Esophagus (tissue), 2 donors: ENCODE measurements at regions not wholly inside any gene's neighbourhood (a gene's known extent, or its start where the extent isn't known, plus 50 kb on each side); places are given as distances from the start of the nearest gene placed in this dataset.

Source experiments
- H3K27ac ChIP-seq, 2 donors: one replicate each; pipeline ENCODE4 v1.5.1; 2013; ENCODE audit warnings: low read depth in 2 of 2, mild to moderate bottlenecking in 2 of 2, inconsistent platforms in 1 of 2, low read length in 1 of 2, moderate library complexity in 1 of 2
- H3K27me3 ChIP-seq, 2 donors: one replicate each; pipeline ENCODE4 v1.6.1; 2013; ENCODE audit warnings: low read length in 2 of 2, control low read depth in 1 of 2, mild to moderate bottlenecking in 1 of 2; ENCODE audit not compliant: insufficient read depth in 2 of 2, control insufficient read depth in 1 of 2
- H3K36me3 ChIP-seq, 2 donors: one replicate each; pipeline ENCODE4 v1.6.1; 2013; ENCODE audit warnings: low read length in 1 of 2; ENCODE audit not compliant: control insufficient read depth in 2 of 2, insufficient read depth in 2 of 2
- H3K4me1 ChIP-seq, 2 donors: one replicate each; pipeline ENCODE4 v1.6.1; 2013; ENCODE audit warnings: low read length in 1 of 2; ENCODE audit not compliant: control insufficient read depth in 2 of 2, insufficient read depth in 2 of 2
- H3K4me3 ChIP-seq, 2 donors: one replicate each; pipeline ENCODE4 v1.5.1; 2013; ENCODE audit warnings: low read length in 2 of 2, mild to moderate bottlenecking in 2 of 2, low read depth in 1 of 2, moderate library complexity in 1 of 2
- H3K9me3 ChIP-seq, 2 donors: one replicate each; pipeline ENCODE4 v1.6.1; 2013; ENCODE audit warnings: mild to moderate bottlenecking in 2 of 2, low read depth in 1 of 2, low read length in 1 of 2, moderate library complexity in 1 of 2; ENCODE audit not compliant: control insufficient read depth in 2 of 2, insufficient read depth in 1 of 2
- WGBS, 2 donors: extraction: QIAGEN DNeasy Blood & Tissue Kit; methylation state at CpG; one replicate each; pipeline ENCODE4 v1.1.7; 2013; 5-methylcytosine and 5-hydroxymethylcytosine counted together
- donor health status: healthy with polysubstance abuse.
- donor health status: Bipolar disorder and iron deficiency.

GRCh38 chr14:101132051-101132571 lies 228.6 kb upstream of the RTL1 start:
- Histone ChIP-seq H3K27ac (no peak overlapping the region), H3K9me3 (no peaks in the 10 kb centered on the region), H3K4me1 (no peaks in the 10 kb centered on the region), H3K4me3 (no peak overlapping the region), H3K36me3 (no peaks in the 10 kb centered on the region), H3K27me3 (no peaks in the 10 kb centered on the region)
- WGBS, 2 donors: 69 to 70% methylated on average over 10 of the region's 10 CpGs

- Histone ChIP-seq H3K9me3 (no peaks in the 10 kb centered on the region), H3K4me1 (no peaks in the 10 kb centered on the region), H3K27me3 (no peaks in the 10 kb centered on the region), H3K4me3 (no peak overlapping the region), H3K27ac (no peak overlapping the region), H3K36me3 (no peaks in the 10 kb centered on the region)
- 72 to 77% methylated on average over 7 of the region's 7 CpGs for WGBS, 2 donors
These were observed 229.1 kb upstream of the RTL1 start for GRCh38 chr14:101132588-101132987.

GRCh38 chr14:101133068-101133467 lies 229.5 kb upstream of the RTL1 start:
- no peaks in the 10 kb centered on the region for H3K9me3 ChIP-seq

GRCh38 chr14:101134161-101134631 lies 230.7 kb upstream of the RTL1 start:
- no peaks in the 10 kb centered on the region for H3K9me3 ChIP-seq
- WGBS, 2 donors: 70 to 71% methylated on average over 12 of the region's 12 CpGs

More at GRCh38 chr14:101133068-101133467, 229.5 kb upstream of the RTL1 start:
- Histone ChIP-seq H3K36me3 (no peaks in the 10 kb centered on the region), H3K4me1 (no peaks in the 10 kb centered on the region), H3K27ac (no peak overlapping the region), H3K27me3 (no peaks in the 10 kb centered on the region), H3K4me3 (no peak overlapping the region)
- 86 to 90% methylated on average over 8 of the region's 8 CpGs for WGBS, 2 donors

GRCh38 chr14:101134851-101135433 lies 231.4 kb upstream of the RTL1 start:
- Histone ChIP-seq H3K9me3 (no peaks in the 10 kb centered on the region), H3K27me3 (no peaks in the 10 kb centered on the region), H3K36me3 (no peaks in the 10 kb centered on the region), H3K4me1 (no peaks in the 10 kb centered on the region), H3K4me3 (no peak overlapping the region), H3K27ac (no peak overlapping the region)
- WGBS, 2 donors: 64% methylated on average over 13 of the region's 13 CpGs

More at GRCh38 chr14:101134161-101134631, 230.7 kb upstream of the RTL1 start:
- H3K27ac ChIP-seq: no peak overlapping the region
- H3K4me3 ChIP-seq: no peak overlapping the region
- no peaks in the 10 kb centered on the region for H3K36me3 ChIP-seq
- H3K27me3 ChIP-seq: no peaks in the 10 kb centered on the region
- H3K4me1 ChIP-seq: no peaks in the 10 kb centered on the region

- H3K27me3 ChIP-seq: no peaks in the 10 kb centered on the region
- H3K9me3 ChIP-seq: no peaks in the 10 kb centered on the region
- no peak overlapping the region for H3K4me3 ChIP-seq
- WGBS, 2 donors: 68 to 75% methylated on average over 10 of the region's 10 CpGs
- H3K4me1 ChIP-seq: no peaks in the 10 kb centered on the region
- no peaks in the 10 kb centered on the region for H3K36me3 ChIP-seq
- H3K27ac ChIP-seq: no peak overlapping the region
These were observed 232.5 kb upstream of the RTL1 start for GRCh38 chr14:101135796-101136742.

- no peaks in the 10 kb centered on the region for H3K9me3 ChIP-seq
- no peaks in the 10 kb centered on the region for H3K36me3 ChIP-seq
- no peaks in the 10 kb centered on the region for H3K27me3 ChIP-seq
- WGBS, 2 donors: 87 to 90% methylated on average over 7 of the region's 7 CpGs
- no peak overlapping the region for H3K27ac ChIP-seq
- H3K4me1 ChIP-seq: no peaks in the 10 kb centered on the region
- no peak overlapping the region for H3K4me3 ChIP-seq
These were observed 233.7 kb upstream of the RTL1 start for GRCh38 chr14:101137234-101137633.

GRCh38 chr14:101147848-101148247 lies 244.3 kb upstream of the RTL1 start:
- WGBS, 2 donors: 71 to 75% methylated on average over 2 of the region's 2 CpGs

GRCh38 chr14:101150039-101150610 lies 246.6 kb upstream of the RTL1 start:
- Histone ChIP-seq H3K27ac (no peak overlapping the region), H3K4me1 (peaks cover 2 to 4% of the 10 kb centered on the region in 2 donors), H3K27me3 (peaks cover 0 to 3% of the 10 kb centered on the region in 2 donors), H3K36me3 (no peaks in the 10 kb centered on the region), H3K9me3 (no peaks in the 10 kb centered on the region), H3K4me3 (no peak overlapping the region)
- WGBS, 2 donors: 48 to 65% methylated on average over 6 of the region's 6 CpGs

More at GRCh38 chr14:101147848-101148247, 244.3 kb upstream of the RTL1 start:
- H3K9me3 ChIP-seq: no peaks in the 10 kb centered on the region
- no peaks in the 10 kb centered on the region for H3K36me3 ChIP-seq
- peaks cover 0 to 3% of the 10 kb centered on the region in 2 donors for H3K27me3 ChIP-seq
- H3K4me3 ChIP-seq: no peak overlapping the region
- no peak overlapping the region for H3K27ac ChIP-seq
- peaks cover 0 to 4% of the 10 kb centered on the region in 2 donors for H3K4me1 ChIP-seq
